SK-N-SH treated with all-trans-retinoic acid at 6 μM for 48 hours (cell line): ENCODE measurements at regions not wholly inside any gene's neighbourhood (a gene's known extent, or its start where the extent isn't known, plus 50 kb on each side); places are given as distances from the start of the nearest gene placed in this dataset.

Experiments
- ATAC-seq: fragments of 200-7000 bp; cut with Tn5 transposase; 3 replicates; pipeline ENCODE4 v1.9.1; 2020; ENCODE audit warnings: mild to moderate bottlenecking, moderate library complexity
- ARNTL ChIP-seq: fragments of 450-650 bp; formaldehyde crosslinking; IDR thresholded peaks from 2 replicates; pipeline ENCODE4 v1.5.0; 2020; ENCODE audit warnings: low read depth, mild to moderate bottlenecking, moderate library complexity, borderline replicate concordance
- CSDC2 ChIP-seq: fragments of 250-450 bp; sonication (Bioruptor Pico); IDR thresholded peaks from 2 replicates; pipeline ENCODE4 v1.5.0; 2020; ENCODE audit warnings: mild to moderate bottlenecking, moderate library complexity
- ESRRG ChIP-seq: fragments of 250-450 bp; sonication (Bioruptor Pico); IDR thresholded peaks from 2 replicates; pipeline ENCODE4 v1.6.1; 2021; ENCODE audit warnings: mild to moderate bottlenecking
- GLIS3 ChIP-seq: fragments of 250-450 bp; sonication (Bioruptor Pico); IDR thresholded peaks from 2 replicates; pipeline ENCODE4 v1.5.0; 2020; ENCODE audit warnings: mild to moderate bottlenecking, moderate library complexity
- ISL1 ChIP-seq: fragments of 250-450 bp; sonication (Bioruptor Pico); IDR thresholded peaks from 2 replicates; pipeline ENCODE4 v2.1.2; 2022; ENCODE audit warnings: mild to moderate bottlenecking, moderate library complexity
- OSR1 ChIP-seq: fragments of 250-450 bp; sonication (Bioruptor Pico); IDR thresholded peaks from 2 replicates; pipeline ENCODE4 v1.8.0; 2022; ENCODE audit warnings: moderate library complexity, mild to moderate bottlenecking, inconsistent platforms
- PATZ1 ChIP-seq: fragments of 250-450 bp; sonication (Bioruptor Pico); IDR thresholded peaks from 2 replicates; pipeline ENCODE4 v1.8.0; 2020; ENCODE audit warnings: mild to moderate bottlenecking, moderate library complexity, borderline replicate concordance
- POU6F1 ChIP-seq: fragments of 250-450 bp; sonication (Bioruptor Pico); IDR thresholded peaks from 2 replicates; pipeline ENCODE4 v1.8.0; 2021; ENCODE audit warnings: low read depth, mild to moderate bottlenecking, moderate library complexity, borderline replicate concordance
- PPARA ChIP-seq: fragments of 250-450 bp; sonication (Bioruptor Pico); IDR thresholded peaks from 2 replicates; pipeline ENCODE4 v1.5.0; 2020; ENCODE audit warnings: mild to moderate bottlenecking, borderline replicate concordance
- RARB ChIP-seq: fragments of 250-450 bp; sonication (Bioruptor Pico); IDR thresholded peaks from 2 replicates; pipeline ENCODE4 v1.8.0; 2021; ENCODE audit warnings: mild to moderate bottlenecking, moderate library complexity
- SNAI2 ChIP-seq: fragments of 250-450 bp; sonication (Bioruptor Pico); IDR thresholded peaks from 2 replicates; pipeline ENCODE4 v1.5.0; 2020; ENCODE audit warnings: mild to moderate bottlenecking, moderate library complexity
- TCF4 ChIP-seq: fragments of 250-450 bp; sonication (Bioruptor Pico); IDR thresholded peaks from 2 replicates; pipeline ENCODE4 v1.8.0; 2021; ENCODE audit warnings: mild to moderate bottlenecking, moderate library complexity, borderline replicate concordance
- TOX ChIP-seq: fragments of 250-450 bp; sonication (Bioruptor Pico); IDR thresholded peaks from 2 replicates; pipeline ENCODE4 v1.8.0; 2021; ENCODE audit warnings: mild to moderate bottlenecking, moderate library complexity, borderline replicate concordance
- ZC3H10 ChIP-seq: fragments of 250-450 bp; sonication (Bioruptor Pico); IDR thresholded peaks from 2 replicates; pipeline ENCODE4 v1.5.1; 2021; ENCODE audit warnings: mild to moderate bottlenecking, moderate library complexity
- ZFP3 ChIP-seq: fragments of 250-450 bp; sonication (Bioruptor Pico); IDR thresholded peaks from 2 replicates; pipeline ENCODE4 v1.5.0; 2020; ENCODE audit warnings: mild to moderate bottlenecking, moderate library complexity
- ZFP30 ChIP-seq: fragments of 450-650 bp; formaldehyde crosslinking; IDR thresholded peaks from 2 replicates; pipeline ENCODE4 v1.5.0; 2022; ENCODE audit warnings: mild to moderate bottlenecking, moderate library complexity
- ZNF565 ChIP-seq: fragments of 450-650 bp; formaldehyde crosslinking; conservative IDR thresholded peaks from 2 replicates; pipeline ENCODE4 v1.5.0; 2020; ENCODE audit warnings: low read depth, mild to moderate bottlenecking, moderate library complexity
- ZNF70 ChIP-seq: fragments of 450-650 bp; formaldehyde crosslinking; IDR thresholded peaks from 2 replicates; pipeline ENCODE4 v1.5.0; 2020; ENCODE audit warnings: mild to moderate bottlenecking, moderate library complexity
- ZNF8 ChIP-seq: fragments of 450-650 bp; formaldehyde crosslinking; IDR thresholded peaks from 2 replicates; pipeline ENCODE4 v1.5.0; 2020; ENCODE audit warnings: mild to moderate bottlenecking, moderate library complexity
- TF ChIP-seq, protein P1 (sequence below): fragments of 250-450 bp; sonication (Bioruptor Pico); IDR thresholded peaks from 2 replicates; pipeline ENCODE4 v1.5.1; 2020; ENCODE audit warnings: low read depth, mild to moderate bottlenecking, moderate library complexity
- TF ChIP-seq, protein P2 (sequence below): fragments of 250-450 bp; sonication (Bioruptor Pico); IDR thresholded peaks from 2 replicates; pipeline ENCODE4 v1.5.0; 2020; ENCODE audit warnings: mild to moderate bottlenecking, moderate library complexity
- TF ChIP-seq, protein P3 (sequence below): fragments of 250-450 bp; sonication (Bioruptor Pico); IDR thresholded peaks from 2 replicates; pipeline ENCODE4 v1.5.1; 2021; ENCODE audit warnings: mild to moderate bottlenecking, moderate library complexity

DNA sequence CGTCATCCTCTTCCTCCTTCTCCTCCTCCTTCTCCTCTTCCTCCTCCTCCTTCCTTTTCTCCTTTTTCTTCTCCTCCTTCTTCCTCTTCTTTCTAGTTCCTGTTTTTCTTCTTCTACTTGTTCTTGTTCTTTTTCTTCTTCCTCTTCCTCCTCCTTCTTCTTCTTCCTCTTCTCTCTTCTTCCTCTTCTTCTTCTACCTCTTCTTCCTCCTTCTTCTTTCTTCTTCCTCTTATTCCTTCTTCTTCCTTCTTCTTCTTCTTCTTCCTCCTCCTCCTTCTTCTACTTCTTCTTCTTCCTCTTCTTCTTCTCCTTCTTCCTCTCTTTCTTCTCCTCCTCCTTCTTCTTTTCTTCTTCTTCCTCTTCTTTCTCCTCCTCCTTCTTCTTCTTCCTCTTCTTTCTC is 310.2 kb upstream of the LMCD1 start:
- ATAC-seq, result no peak
- TF ChIP-seq POU6F1, result no peak
- TF ChIP-seq SNAI2 (CRISPR knock-in tag), result no peak
- TF ChIP-seq RARB, result no peak

DNA sequence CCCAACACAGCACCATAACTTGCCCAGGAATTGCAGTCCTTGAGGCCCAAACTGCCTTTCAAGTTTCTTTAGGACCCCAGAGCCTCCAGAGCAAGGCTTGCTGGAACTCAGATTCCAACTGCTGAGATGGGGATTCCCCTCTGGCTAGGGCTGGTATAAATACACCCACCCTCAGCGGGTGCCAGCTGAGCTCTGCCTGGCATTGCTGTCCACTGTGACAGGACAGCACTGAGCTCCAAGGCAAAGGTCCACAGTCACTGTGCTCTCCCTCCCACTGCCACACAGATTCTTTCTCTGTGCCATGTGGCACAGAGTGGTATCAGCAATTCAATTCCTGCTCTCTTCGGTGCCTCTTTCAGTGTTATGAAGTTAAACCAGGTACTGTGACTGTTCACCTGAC is 304.2 kb upstream of the LMCD1 start:
- ATAC-seq, result no peak
- TF ChIP-seq PPARA, result no peak
- no peak for TF ChIP-seq OSR1 (CRISPR knock-in tag)
- TF ChIP-seq, protein P1, sequence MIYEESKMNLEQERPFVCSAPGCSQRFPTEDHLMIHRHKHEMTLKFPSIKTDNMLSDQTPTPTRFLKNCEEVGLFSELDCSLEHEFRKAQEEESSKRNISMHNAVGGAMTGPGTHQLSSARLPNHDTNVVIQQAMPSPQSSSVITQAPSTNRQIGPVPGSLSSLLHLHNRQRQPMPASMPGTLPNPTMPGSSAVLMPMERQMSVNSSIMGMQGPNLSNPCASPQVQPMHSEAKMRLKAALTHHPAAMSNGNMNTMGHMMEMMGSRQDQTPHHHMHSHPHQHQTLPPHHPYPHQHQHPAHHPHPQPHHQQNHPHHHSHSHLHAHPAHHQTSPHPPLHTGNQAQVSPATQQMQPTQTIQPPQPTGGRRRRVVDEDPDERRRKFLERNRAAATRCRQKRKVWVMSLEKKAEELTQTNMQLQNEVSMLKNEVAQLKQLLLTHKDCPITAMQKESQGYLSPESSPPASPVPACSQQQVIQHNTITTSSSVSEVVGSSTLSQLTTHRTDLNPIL, result no peak
- no peak for TF ChIP-seq TCF4 (CRISPR knock-in tag)
- TF ChIP-seq TOX (CRISPR knock-in tag), result no peak
- TF ChIP-seq ZC3H10 (CRISPR knock-in tag), result no peak
- no peak for TF ChIP-seq SNAI2 (CRISPR knock-in tag)
- no peak for TF ChIP-seq ISL1
- no peak for TF ChIP-seq ZFP3 (CRISPR knock-in tag)
- no peak for TF ChIP-seq CSDC2
- no peak for TF ChIP-seq GLIS3
- TF ChIP-seq, protein P2, sequence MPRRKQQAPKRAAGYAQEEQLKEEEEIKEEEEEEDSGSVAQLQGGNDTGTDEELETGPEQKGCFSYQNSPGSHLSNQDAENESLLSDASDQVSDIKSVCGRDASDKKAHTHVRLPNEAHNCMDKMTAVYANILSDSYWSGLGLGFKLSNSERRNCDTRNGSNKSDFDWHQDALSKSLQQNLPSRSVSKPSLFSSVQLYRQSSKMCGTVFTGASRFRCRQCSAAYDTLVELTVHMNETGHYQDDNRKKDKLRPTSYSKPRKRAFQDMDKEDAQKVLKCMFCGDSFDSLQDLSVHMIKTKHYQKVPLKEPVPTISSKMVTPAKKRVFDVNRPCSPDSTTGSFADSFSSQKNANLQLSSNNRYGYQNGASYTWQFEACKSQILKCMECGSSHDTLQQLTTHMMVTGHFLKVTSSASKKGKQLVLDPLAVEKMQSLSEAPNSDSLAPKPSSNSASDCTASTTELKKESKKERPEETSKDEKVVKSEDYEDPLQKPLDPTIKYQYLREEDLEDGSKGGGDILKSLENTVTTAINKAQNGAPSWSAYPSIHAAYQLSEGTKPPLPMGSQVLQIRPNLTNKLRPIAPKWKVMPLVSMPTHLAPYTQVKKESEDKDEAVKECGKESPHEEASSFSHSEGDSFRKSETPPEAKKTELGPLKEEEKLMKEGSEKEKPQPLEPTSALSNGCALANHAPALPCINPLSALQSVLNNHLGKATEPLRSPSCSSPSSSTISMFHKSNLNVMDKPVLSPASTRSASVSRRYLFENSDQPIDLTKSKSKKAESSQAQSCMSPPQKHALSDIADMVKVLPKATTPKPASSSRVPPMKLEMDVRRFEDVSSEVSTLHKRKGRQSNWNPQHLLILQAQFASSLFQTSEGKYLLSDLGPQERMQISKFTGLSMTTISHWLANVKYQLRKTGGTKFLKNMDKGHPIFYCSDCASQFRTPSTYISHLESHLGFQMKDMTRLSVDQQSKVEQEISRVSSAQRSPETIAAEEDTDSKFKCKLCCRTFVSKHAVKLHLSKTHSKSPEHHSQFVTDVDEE (CRISPR knock-in tag), result no peak

DNA sequence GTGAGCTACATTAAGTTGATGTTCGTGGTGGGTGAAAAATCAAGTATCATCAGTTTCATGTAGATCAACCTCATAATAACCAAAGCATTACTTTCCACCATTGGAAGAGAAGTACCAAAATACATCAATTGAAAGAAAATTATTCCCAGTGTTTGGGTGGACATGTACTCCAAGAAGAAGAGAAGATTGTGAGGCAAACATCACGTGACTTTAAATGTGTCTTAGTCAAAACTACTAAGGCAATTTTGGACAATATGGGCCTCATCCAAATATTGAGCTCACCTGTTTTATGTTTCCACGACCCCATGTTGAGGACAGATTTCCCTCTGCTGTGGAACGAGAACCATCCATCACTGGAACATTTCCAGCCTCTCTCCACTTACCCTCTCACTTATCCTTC is 303.0 kb upstream of the LMCD1 start:
- ATAC-seq, result no peak
- TF ChIP-seq ZFP3 (CRISPR knock-in tag), result no peak
- TF ChIP-seq, all 23 proteins: peak for 0

- TF ChIP-seq OSR1 (CRISPR knock-in tag), result no peak
- no peak for TF ChIP-seq ZNF565
- no peak for TF ChIP-seq ZFP3 (CRISPR knock-in tag)
- no peak for TF ChIP-seq ISL1
- TF ChIP-seq PPARA, result no peak
- no peak for TF ChIP-seq ZFP30 (CRISPR knock-in tag)
- TF ChIP-seq, protein P1, result no peak
- no peak for TF ChIP-seq TCF4 (CRISPR knock-in tag)
- TF ChIP-seq POU6F1, result no peak
- no peak for TF ChIP-seq ZNF8
- no peak for TF ChIP-seq RARB
- no peak for ATAC-seq
These were observed 300.6 kb upstream of the LMCD1 start for GRCh38 chr3:8200996-8201395.

DNA sequence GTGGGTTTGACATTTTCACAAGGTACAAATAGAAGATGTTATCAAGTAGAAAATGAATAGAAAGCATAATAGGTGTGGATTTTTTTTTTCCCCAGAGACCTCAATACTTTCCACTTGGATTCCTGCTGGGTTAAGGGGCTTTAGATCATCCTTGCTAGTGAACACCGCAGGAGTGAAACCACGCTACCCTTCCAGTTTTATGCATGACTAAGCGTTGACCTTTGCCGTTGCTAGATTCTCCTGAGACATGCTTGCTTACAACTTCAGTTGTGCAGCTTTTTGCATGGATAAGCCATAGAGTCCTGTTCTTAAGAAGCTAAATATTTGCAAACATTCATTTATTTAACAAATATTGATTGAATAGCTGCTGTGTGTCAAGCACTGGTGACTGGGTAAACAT is 299.7 kb upstream of the LMCD1 start:
- TF ChIP-seq CSDC2, result no peak
- no peak for TF ChIP-seq ZNF70
- no peak for ATAC-seq

- ATAC-seq, result no peak
- no peak for TF ChIP-seq ESRRG (CRISPR knock-in tag)
- TF ChIP-seq, protein P3, sequence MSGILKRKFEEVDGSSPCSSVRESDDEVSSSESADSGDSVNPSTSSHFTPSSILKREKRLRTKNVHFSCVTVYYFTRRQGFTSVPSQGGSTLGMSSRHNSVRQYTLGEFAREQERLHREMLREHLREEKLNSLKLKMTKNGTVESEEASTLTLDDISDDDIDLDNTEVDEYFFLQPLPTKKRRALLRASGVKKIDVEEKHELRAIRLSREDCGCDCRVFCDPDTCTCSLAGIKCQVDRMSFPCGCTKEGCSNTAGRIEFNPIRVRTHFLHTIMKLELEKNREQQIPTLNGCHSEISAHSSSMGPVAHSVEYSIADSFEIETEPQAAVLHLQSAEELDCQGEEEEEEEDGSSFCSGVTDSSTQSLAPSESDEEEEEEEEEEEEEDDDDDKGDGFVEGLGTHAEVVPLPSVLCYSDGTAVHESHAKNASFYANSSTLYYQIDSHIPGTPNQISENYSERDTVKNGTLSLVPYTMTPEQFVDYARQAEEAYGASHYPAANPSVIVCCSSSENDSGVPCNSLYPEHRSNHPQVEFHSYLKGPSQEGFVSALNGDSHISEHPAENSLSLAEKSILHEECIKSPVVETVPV (CRISPR knock-in tag), result no peak
- no peak for TF ChIP-seq ZNF8
- TF ChIP-seq ZFP3 (CRISPR knock-in tag), result no peak
- no peak for TF ChIP-seq TOX (CRISPR knock-in tag)
- TF ChIP-seq OSR1 (CRISPR knock-in tag), result no peak
- TF ChIP-seq CSDC2, result no peak
- TF ChIP-seq ZNF565, result no peak
- TF ChIP-seq GLIS3, result no peak
- no peak for TF ChIP-seq ARNTL (CRISPR knock-in tag)
- no peak for TF ChIP-seq ZC3H10 (CRISPR knock-in tag)
- TF ChIP-seq PATZ1 (CRISPR knock-in tag), result no peak
- no peak for TF ChIP-seq TCF4 (CRISPR knock-in tag)
- TF ChIP-seq ISL1, result no peak
- no peak for TF ChIP-seq ZNF70
These were observed 297.3 kb upstream of the LMCD1 start for GRCh38 chr3:8204331-8204730.
